22Rv1 (cell line): ENCODE measurements at regions not wholly inside any gene's neighbourhood (a gene's known extent, or its start where the extent isn't known, plus 50 kb on each side); places are given as distances from the start of the nearest gene placed in this dataset.
"Not testable (repeated sequence)": the region's sequence is repeated elsewhere in the genome, so short reads cannot be mapped to it uniquely, and the experiment has no call there.

Experiments
- CTCF ChIP-seq: fragments of 450-650 bp; IDR thresholded peaks from 2 replicates; pipeline ENCODE4 v1.5.1; 2017; ENCODE audit warnings: mild to moderate bottlenecking
- ZFX ChIP-seq: fragments of 450-650 bp; IDR thresholded peaks from 2 replicates; pipeline ENCODE4 v1.6.1; 2017; ENCODE audit warnings: antibody characterized with exemption, borderline replicate concordance

GRCh38 chr6:2597457-2597856 is 153.3 kb downstream of the MYLK4 start:
- not testable (repeated sequence) for TF ChIP-seq CTCF, ZFX
